ENCODE measurements at regions not wholly inside any gene's neighbourhood (a gene's known extent, or its start where the extent isn't known, plus 50 kb on each side); places are given as distances from the start of the nearest gene placed in this dataset.

DNA sequence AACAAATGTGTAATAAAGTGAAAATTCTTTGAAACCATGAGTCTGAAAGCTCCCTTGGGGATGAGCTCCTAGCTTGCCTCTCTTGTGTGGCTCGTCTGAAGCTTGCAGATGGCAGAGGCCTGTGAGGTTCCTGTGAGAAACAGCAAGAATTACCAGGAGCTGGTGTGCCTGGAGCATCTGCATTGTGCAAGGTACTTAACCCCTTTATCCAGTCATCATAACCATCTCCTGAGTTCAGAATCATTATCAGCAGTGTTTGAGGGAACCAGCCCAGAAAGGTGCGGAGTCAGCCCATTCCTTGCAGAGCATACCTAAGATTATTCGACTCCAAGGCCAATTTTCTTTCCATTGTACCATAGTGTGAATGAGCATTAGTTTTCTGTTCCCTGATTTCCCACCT, 51.7 kb upstream of the TRA2B start:
- TF ChIP-seq CTCF (IDR thresholded peaks at IDR 0.05) = no peak
- no peak for TF ChIP-seq EZH2phosphoT487 (IDR thresholded peaks at IDR 0.05)

Data from neural progenitor cell (in vitro differentiated cells).